ENCODE measurements at regions not wholly inside any gene's neighbourhood (a gene's known extent, or its start where the extent isn't known, plus 50 kb on each side); places are given as distances from the start of the nearest gene placed in this dataset.
A peak's percentile ranks its signal among the peaks of the same experiment; 100 is the strongest.
"Not testable (repeated sequence)": the region's sequence is repeated elsewhere in the genome, so short reads cannot be mapped to it uniquely, and the experiment has no call there.

- no peak overlapping the region for H3K4me3 ChIP-seq (ENCODE audit: low read depth, low read length)
- TF ChIP-seq CTCF (IDR thresholded peaks at IDR 0.05; ENCODE audit: borderline replicate concordance, insufficient read depth, low read depth, low read length), result no peak
Observed at GRCh38 chr3:193165431-193166120, 75.4 kb upstream of the PLAAT1 start.

GRCh38 chr3:193168931-193169330, 72.1 kb upstream of the PLAAT1 start:
- no peak overlapping the region for H3K4me3 ChIP-seq (ENCODE audit: low read depth, low read length)
- no peak for TF ChIP-seq CTCF (IDR thresholded peaks at IDR 0.05; ENCODE audit: borderline replicate concordance, insufficient read depth, low read depth, low read length)

GRCh38 chr3:193174140-193174539, 66.9 kb upstream of the PLAAT1 start:
- TF ChIP-seq CTCF (IDR thresholded peaks at IDR 0.05; ENCODE audit: borderline replicate concordance, insufficient read depth, low read depth, low read length), result no peak
- no peak overlapping the region for H3K4me3 ChIP-seq (ENCODE audit: low read depth, low read length)

- not testable (repeated sequence) for H3K4me3 ChIP-seq (ENCODE audit: low read depth, low read length)
Observed at GRCh38 chr3:193179332-193180012, 61.5 kb upstream of the PLAAT1 start.

- H3K4me3 ChIP-seq (ENCODE audit: low read depth, low read length), result no peak overlapping the region
- no peak for TF ChIP-seq CTCF (IDR thresholded peaks at IDR 0.05; ENCODE audit: borderline replicate concordance, insufficient read depth, low read depth, low read length)
Observed at GRCh38 chr3:193187070-193187722, 53.8 kb upstream of the PLAAT1 start.

- TF ChIP-seq CTCF (IDR thresholded peaks at IDR 0.05; ENCODE audit: borderline replicate concordance, insufficient read depth, low read depth, low read length), result peak; percentile 46; the same call in 1 of the 2 replicates
- no peak overlapping the region for H3K4me3 ChIP-seq (ENCODE audit: low read depth, low read length)
Observed at GRCh38 chr3:193190146-193190786, 50.8 kb upstream of the PLAAT1 start.
